Common myeloid progenitor, CD34-positive (primary cell): ENCODE measurements at regions not wholly inside any gene's neighbourhood (a gene's known extent, or its start where the extent isn't known, plus 50 kb on each side); places are given as distances from the start of the nearest gene placed in this dataset.
"Not testable (repeated sequence)": the region's sequence is repeated elsewhere in the genome, so short reads cannot be mapped to it uniquely, and the experiment has no call there.

Source experiments
- CTCF ChIA-PET: fragments of 350-600 bp; sonication (Branson Sonifier 250); formaldehyde crosslinking; loops from one replicate; lab custom pipeline; 2021; ENCODE audit warnings: antibody characterized with exemption; lab: Charles Lee
- POLR2A ChIA-PET: fragments of 350-600 bp; sonication (Branson Sonifier 250); formaldehyde crosslinking; loops from one replicate; lab custom pipeline; 2021; ENCODE audit warnings: antibody characterized with exemption; lab: Charles Lee
- DNase-seq, 3 donors: peaks; one replicate each; pipeline versions ENCODE4 v3.0.0 to v3.0.0-alpha.2; 2013
- H3K27ac ChIP-seq, 2 experiments: 1 replicate in 1 of 2; 2 replicates in 1 of 2; pipeline ENCODE4 v1.7.0; 2013; ENCODE audit warnings: inconsistent platforms in 2 of 2, low read length in 2 of 2, mild to moderate bottlenecking in 2 of 2, low read depth in 1 of 2, moderate library complexity in 1 of 2; ENCODE audit not compliant: severe bottlenecking in 2 of 2, insufficient read depth in 1 of 2, poor library complexity in 1 of 2
- H3K27me3 ChIP-seq, 5 experiments: replicated peaks in 2 of 5; 1 replicate in 3 of 5; 2 replicates in 2 of 5; pipeline versions ENCODE4 v1.6.1 to v1.7.0; 2013; ENCODE audit warnings: low read length in 4 of 5, mild to moderate bottlenecking in 2 of 5, moderate library complexity in 2 of 5, inconsistent platforms in 1 of 5; ENCODE audit not compliant: insufficient read depth in 5 of 5, control insufficient read depth in 4 of 5
- H3K36me3 ChIP-seq, 4 experiments: 1 replicate in 2 of 4; 2 replicates in 2 of 4; pipeline versions ENCODE4 v1.6.1 to v1.7.0; 2013; ENCODE audit warnings: low read length in 3 of 4, control low read depth in 1 of 4, mild to moderate bottlenecking in 1 of 4; ENCODE audit not compliant: control insufficient read depth in 4 of 4, insufficient read depth in 4 of 4
- H3K4me1 ChIP-seq, 4 experiments: 1 replicate in 3 of 4; 2 replicates in 1 of 4; pipeline versions ENCODE4 v1.6.1 to v1.7.1; 2013; ENCODE audit warnings: low read length in 3 of 4, mild to moderate bottlenecking in 3 of 4, control low read depth in 1 of 4, inconsistent platforms in 1 of 4, moderate library complexity in 1 of 4; ENCODE audit not compliant: control insufficient read depth in 4 of 4, insufficient read depth in 4 of 4; ENCODE audit errors: control extremely low read depth in 1 of 4
- H3K4me3 ChIP-seq, 7 experiments: 1 replicate in 4 of 7; 2 replicates in 3 of 7; pipeline versions ENCODE4 v1.5.1 to v1.7.0; 2013; ENCODE audit warnings: mild to moderate bottlenecking in 7 of 7, low read length in 6 of 7, moderate library complexity in 6 of 7, inconsistent platforms in 2 of 7, low read depth in 2 of 7, control low read depth in 1 of 7; ENCODE audit not compliant: insufficient read depth in 4 of 7, control insufficient read depth in 1 of 7; ENCODE audit errors: extremely low read depth in 1 of 7
- H3K9me3 ChIP-seq, 5 experiments: 1 replicate in 4 of 5; 2 replicates in 1 of 5; pipeline versions ENCODE4 v1.6.1 to v1.7.1; 2013; ENCODE audit warnings: low read length in 4 of 5, mild to moderate bottlenecking in 2 of 5, inconsistent platforms in 1 of 5, low read depth in 1 of 5, moderate library complexity in 1 of 5; ENCODE audit not compliant: control insufficient read depth in 4 of 5, insufficient read depth in 2 of 5; ENCODE audit errors: control extremely low read depth in 1 of 5
- WGBS: methylation state at CpG from one replicate; pipeline ENCODE4 v1.1.5; 2013; ENCODE audit not compliant: insufficient coverage; 5-methylcytosine and 5-hydroxymethylcytosine counted together

GRCh38 chr1:189313488-189313887 is 1164.2 kb downstream of the BRINP3 start:
- Histone ChIP-seq H3K27me3 (no peaks in the 10 kb centered on the region), H3K27ac (no peak overlapping the region), H3K9me3 (no peaks in the 10 kb centered on the region), H3K4me1 (no peaks in the 10 kb centered on the region), H3K36me3 (no peaks in the 10 kb centered on the region), H3K4me3 (no peak overlapping the region)
- DNase-seq: no peak
- ChIA-PET POLR2A (no interaction called here), CTCF (no interaction called here)
- WGBS: 68% methylated on average over 2 of the region's 2 CpGs

GRCh38 chr1:189315035-189315901 is 1162.4 kb downstream of the BRINP3 start:
- no CpG with 5 or more reads among the region's 4 CpGs for WGBS
- CTCF ChIA-PET: no interaction called here
- no peak for DNase-seq

GRCh38 chr1:189323091-189323490 is 1154.6 kb downstream of the BRINP3 start:
- ChIA-PET CTCF (no interaction called here), POLR2A (no interaction called here)
- no peak overlapping the region for H3K4me3 ChIP-seq
- no CpG with 5 or more reads among the region's 3 CpGs for WGBS
- no peaks in the 10 kb centered on the region for H3K36me3 ChIP-seq
- H3K4me1 ChIP-seq: no peaks in the 10 kb centered on the region
- no peaks in the 10 kb centered on the region for H3K9me3 ChIP-seq
- H3K27me3 ChIP-seq: no peaks in the 10 kb centered on the region
- DNase-seq: no peak
- no peak overlapping the region for H3K27ac ChIP-seq

More at GRCh38 chr1:189315035-189315901, 1162.4 kb downstream of the BRINP3 start:
- no peaks in the 10 kb centered on the region for H3K4me1 ChIP-seq
- POLR2A ChIA-PET: no interaction called here
- no peaks in the 10 kb centered on the region for H3K36me3 ChIP-seq
- H3K9me3 ChIP-seq: no peaks in the 10 kb centered on the region
- no peak overlapping the region for H3K4me3 ChIP-seq
- H3K27ac ChIP-seq: no peak overlapping the region
- no peaks in the 10 kb centered on the region for H3K27me3 ChIP-seq

- H3K36me3 ChIP-seq, H3K27ac ChIP-seq, CTCF ChIA-PET, DNase-seq, H3K9me3 ChIP-seq, H3K4me3 ChIP-seq, H3K27me3 ChIP-seq, POLR2A ChIA-PET, H3K4me1 ChIP-seq: not testable (repeated sequence)
- 90% methylated on average over 9 of the region's 13 CpGs for WGBS
These were observed 1146.6 kb downstream of the BRINP3 start for GRCh38 chr1:189331071-189331470.

GRCh38 chr1:189336115-189337100 is 1141.3 kb downstream of the BRINP3 start:
- Histone ChIP-seq H3K27me3 (no peaks in the 10 kb centered on the region), H3K4me3 (no peak overlapping the region), H3K4me1 (no peaks in the 10 kb centered on the region), H3K36me3 (no peaks in the 10 kb centered on the region), H3K9me3 (no peaks in the 10 kb centered on the region), H3K27ac (no peak overlapping the region)
- POLR2A ChIA-PET: no interaction called here
- CTCF ChIA-PET: no interaction called here
- DNase-seq: no peak
- WGBS: 95% methylated on average over 16 of the region's 17 CpGs

- no CpG with 5 or more reads among the region's 4 CpGs for WGBS
- no peaks in the 10 kb centered on the region for H3K9me3 ChIP-seq
- ChIA-PET CTCF (no interaction called here), POLR2A (no interaction called here)
- H3K27me3 ChIP-seq: no peaks in the 10 kb centered on the region
- H3K4me3 ChIP-seq: no peak overlapping the region
- no peaks in the 10 kb centered on the region for H3K4me1 ChIP-seq
- H3K36me3 ChIP-seq: no peaks in the 10 kb centered on the region
- no peak for DNase-seq
- no peak overlapping the region for H3K27ac ChIP-seq
These were observed 1128.1 kb downstream of the BRINP3 start for GRCh38 chr1:189349607-189350006.
